UCSD-AML1 (cell line): ENCODE measurements at regions not wholly inside any gene's neighbourhood (a gene's known extent, or its start where the extent isn't known, plus 50 kb on each side); places are given as distances from the start of the nearest gene placed in this dataset.

Experiments
- DNase-seq: peaks from one replicate; lab custom pipeline; 2025; ENCODE audit not compliant: unreplicated experiment; lab: John Stamatoyannopoulos, UW

DNA sequence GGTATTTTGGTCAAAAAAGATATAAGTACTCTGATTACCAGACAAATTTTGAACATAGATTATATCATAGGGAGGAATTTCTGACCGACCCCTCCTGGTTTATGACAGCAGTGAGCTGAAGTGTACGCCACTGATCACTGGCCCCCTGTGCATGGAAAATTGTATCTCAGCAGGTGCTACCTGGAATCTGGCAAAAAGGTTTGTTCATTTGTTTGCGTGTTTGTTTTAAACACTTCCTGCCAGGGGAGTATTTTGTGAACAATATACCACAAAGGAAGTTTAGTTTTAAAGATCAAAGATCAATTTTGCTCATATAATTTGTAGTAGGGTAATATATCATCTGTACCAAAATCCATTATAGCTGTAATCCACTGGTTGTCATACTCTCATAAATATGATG lies 219.7 kb upstream of the TENM3 start:
- no peak for DNase-seq

DNA sequence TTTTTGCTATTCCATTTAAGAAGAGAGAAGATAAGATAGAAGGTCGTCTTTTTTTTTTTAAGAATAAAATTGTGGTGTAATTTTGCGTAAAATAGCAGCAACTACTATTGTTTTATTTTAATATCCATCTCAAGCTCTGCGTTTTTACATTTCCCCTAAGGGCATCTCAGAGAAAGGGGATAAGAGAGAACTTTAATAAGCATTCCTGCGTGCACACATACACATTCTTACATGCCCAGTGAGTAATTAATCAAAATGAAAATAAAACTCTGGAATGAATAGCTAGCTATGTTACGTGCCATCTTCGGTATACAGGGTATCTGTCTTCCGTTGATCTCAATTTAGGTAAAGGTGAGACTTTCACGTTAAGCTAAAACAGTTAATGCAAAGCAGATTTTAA lies 200.3 kb upstream of the TENM3 start:
- DNase-seq: no peak

DNA sequence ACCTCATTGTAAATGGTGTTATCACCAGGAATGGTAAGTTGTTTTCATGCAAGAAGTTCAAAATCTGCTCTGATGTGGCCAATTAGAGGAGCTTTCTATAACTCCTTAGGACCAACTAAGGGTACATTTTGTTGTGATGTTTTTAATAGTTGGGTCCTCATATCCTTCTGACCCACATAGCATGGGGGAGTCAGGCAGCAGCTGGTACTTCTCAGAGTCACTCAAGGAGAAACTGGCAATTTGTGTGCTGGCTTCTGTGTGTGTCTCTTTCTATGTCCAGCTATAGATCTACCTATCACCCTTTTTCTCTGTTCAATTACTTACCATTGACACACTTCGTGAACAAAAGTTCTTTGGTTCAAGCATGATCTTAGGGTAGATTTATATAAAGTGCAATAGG lies 194.3 kb upstream of the TENM3 start:
- DNase-seq: no peak

DNA sequence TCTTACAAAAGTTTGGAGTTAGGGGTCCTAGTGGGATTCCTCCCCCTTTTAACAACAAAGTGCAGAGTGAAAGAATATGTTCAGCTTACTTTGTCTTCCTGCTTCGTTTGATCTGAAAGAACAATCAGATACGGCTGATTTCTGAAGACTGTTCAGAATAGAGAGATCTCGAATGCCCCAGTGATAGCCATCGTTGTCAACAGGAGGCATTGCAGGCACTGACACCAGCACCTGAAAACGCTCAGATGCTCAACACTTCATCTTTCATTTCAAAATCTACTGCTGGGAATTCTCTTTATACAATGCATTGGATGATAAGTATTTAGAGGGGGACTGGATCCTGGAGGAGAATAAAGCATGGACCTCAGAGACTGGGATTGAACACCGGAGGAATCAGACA lies 186.3 kb upstream of the TENM3 start:
- no peak for DNase-seq

DNA sequence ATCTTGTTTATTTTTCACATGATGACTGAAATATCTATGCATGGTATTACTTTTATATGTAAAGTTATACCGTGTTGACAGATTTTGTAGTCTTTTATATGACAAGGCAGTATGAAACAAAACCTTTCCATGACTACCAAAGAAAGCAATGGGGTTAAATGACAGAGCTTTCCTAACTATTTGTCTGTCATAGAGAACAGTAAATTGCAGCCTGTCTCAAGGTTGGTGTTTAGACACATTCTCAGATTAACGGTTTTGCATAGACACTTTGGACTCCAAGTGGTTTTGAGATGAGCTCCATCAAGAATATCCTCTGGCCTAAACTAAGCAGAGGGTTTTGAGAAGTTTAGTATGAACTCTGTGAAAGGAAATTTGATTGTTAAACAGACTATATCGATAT lies 180.7 kb upstream of the TENM3 start:
- no peak for DNase-seq

DNA sequence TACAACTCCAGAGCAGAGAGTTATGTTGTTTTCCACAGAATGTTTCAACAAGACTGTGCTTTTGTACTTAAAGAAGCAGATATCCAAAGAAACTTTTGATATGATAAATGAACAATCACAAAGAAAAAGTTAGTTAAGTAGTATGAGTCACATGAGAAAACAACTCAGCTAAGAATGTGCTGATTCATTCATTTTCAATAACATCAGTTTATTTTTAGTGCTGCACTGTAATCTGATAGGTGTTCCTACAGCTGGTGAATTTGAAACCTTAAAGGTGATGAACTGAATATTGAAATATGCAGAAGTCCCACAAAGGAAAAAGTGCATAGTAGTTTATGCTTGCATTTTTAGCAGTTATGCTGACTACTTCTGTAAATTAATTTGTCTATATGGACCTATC lies 180.3 kb upstream of the TENM3 start:
- DNase-seq: no peak

DNA sequence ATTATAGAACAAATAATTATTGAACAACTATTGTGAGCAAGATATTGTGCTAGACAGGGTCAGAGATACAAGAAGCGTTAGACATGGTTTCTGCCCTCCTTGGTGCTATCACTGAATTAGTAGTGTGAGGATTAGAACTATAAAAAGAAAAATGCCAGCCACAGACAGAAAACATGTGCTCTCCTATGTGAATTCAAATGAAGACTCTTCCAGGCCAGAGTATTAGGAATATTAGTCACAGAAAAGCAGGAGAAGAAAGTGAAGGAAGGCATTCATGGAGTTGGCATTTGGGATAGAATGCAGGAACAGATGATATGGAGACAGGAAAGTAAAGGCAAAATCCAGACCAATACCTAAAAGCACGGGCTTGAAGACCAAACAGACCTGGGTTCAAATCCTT lies 179.6 kb upstream of the TENM3 start:
- no peak for DNase-seq

DNA sequence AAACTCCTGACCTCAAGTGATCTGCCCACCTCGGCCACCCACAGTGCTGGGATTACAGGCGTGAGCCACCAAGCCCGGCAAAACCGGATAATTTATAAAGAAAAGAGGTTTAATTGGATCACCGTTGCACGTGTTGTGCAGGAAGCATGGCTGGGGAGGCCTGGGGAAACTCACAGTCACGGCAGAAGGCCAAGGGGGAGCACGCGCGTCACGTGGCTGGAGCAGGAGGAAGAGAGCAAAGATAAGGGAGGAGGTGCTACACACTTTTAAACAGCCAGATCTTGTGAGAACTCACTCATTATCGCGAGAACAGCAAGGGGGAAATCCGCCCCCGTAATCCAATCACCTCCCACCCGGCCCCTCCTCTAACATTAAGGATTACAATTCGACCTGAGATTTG lies 177.9 kb upstream of the TENM3 start:
- no peak for DNase-seq

DNA sequence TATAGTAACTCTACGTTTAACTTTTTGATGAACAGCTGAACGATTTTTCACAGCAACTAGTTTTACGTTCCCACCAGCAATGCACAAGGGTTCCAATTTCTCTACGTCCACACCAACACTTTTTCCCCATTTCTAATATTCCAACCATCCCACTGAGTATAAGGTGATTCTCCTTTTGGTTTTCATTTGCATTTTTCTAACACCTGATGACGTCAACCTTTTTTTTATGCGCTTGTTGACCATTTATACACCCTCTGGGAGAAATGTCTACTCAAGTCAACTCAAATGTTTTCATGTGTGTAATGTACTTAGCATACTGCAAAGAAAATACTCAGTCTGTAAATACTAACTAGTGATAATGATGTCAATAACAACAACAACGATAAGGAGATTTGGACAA lies 177.2 kb upstream of the TENM3 start:
- no peak for DNase-seq

DNA sequence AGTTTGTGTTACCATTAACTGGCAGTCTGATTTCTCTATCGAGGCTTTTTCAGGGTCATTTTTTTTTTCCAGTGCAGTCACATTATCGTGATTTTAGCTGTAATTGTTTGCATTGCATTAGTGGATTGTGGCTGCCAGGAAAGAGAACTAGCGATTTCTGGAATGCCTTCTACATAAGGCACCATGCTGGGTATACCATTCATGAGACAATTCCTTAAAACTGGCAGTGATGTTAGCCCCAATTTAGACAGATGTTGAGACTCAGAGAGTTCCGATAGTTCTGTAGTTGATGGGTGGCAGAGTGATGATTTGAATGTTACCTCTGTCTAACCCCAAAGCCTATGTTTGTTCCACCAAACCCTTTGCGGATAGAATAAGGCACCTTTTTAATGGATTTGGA lies 175.4 kb upstream of the TENM3 start:
- DNase-seq: no peak

DNA sequence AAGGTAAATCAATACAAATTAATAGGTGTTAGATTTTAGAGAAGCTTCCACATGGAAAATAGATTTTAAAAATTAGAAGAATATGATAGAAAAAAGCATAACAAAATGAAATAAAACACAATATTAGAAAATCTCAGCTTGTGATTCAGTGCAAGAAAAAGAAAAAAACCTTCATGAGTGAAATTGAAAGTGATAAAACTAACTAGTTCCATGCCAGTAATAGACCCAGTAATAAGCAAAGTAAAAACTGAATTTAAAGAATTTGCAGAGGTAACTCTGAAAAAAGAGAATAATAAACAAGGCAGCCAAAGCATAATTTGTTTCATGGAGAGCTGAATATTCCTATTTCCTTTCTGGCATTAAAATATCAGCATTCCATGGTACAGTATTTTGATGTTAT lies 174.3 kb upstream of the TENM3 start:
- no peak for DNase-seq

DNA sequence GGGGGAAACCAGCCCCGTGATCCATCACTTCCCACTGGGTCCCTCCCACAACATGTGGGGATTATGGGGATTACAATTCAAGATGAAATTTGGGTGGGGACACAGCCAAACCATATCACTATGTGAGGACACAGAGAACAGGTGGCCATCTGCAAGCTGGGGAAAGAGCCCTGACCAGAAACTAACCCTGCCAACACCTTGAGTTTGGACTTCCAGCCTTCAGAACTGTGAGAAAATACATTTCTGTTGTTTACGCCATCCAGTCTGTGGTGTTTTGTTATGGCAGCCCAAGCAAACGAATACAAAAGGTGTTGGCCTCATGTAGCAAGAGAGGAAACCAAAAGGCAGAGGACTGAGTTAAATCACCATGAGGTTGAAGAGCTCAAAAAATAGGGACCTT lies 169.9 kb upstream of the TENM3 start:
- DNase-seq: no peak

DNA sequence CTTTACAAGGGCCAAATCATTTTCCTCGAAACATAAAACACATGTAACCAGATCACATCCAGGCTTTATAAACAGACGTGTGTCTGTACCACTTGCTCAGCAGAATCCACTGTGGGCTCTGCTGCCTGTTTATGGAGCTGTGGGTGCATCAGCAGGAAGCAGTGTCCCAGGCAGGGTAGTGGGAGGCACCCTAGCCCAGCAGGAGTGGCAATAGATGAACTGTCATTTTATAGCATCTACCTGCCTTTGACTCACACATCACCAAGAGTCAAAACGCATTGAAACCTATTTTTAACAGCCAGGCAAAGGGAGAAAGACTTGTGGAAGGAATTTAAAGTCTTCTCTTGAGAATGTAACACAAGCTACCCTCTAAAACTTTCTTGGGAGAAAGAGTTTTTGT lies 169.1 kb upstream of the TENM3 start:
- DNase-seq: no peak

DNA sequence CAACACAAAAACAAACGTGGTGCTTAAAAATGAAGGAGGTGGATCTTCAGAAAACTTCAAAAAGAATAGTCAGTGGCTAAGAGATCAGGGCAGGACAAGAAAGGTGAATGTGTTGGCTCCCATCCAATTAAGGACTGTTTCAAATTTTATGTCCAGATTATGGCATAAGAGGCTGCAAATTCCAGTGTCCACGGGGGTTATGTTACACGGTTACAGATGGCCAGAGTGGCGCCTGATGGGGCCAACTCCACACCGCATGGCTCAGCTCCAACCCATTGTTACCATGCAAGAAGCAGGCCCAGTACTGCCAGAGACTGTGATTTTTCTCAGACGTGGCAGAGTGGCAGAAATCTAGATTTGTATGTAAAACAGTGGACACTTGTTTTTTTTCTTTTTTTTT lies 168.4 kb upstream of the TENM3 start:
- no peak for DNase-seq

DNA sequence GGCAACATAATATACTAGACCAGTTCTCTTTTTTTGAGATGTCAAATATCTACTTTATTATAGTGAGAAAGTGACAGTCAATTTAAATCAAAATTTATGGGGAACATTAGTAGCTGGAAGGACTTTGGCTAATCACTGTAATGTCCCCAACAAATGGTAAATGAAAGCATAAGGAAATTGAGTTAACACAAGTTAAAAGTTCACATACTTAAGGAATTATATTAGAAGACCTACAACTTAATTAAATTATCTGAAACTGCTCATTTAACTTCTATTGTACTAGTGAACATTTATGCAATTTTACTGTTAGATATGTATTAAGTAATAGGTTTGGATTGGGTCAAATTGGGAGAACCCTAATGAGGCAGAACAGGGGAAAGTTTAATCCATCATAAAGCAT lies 160.3 kb upstream of the TENM3 start:
- DNase-seq: no peak

DNA sequence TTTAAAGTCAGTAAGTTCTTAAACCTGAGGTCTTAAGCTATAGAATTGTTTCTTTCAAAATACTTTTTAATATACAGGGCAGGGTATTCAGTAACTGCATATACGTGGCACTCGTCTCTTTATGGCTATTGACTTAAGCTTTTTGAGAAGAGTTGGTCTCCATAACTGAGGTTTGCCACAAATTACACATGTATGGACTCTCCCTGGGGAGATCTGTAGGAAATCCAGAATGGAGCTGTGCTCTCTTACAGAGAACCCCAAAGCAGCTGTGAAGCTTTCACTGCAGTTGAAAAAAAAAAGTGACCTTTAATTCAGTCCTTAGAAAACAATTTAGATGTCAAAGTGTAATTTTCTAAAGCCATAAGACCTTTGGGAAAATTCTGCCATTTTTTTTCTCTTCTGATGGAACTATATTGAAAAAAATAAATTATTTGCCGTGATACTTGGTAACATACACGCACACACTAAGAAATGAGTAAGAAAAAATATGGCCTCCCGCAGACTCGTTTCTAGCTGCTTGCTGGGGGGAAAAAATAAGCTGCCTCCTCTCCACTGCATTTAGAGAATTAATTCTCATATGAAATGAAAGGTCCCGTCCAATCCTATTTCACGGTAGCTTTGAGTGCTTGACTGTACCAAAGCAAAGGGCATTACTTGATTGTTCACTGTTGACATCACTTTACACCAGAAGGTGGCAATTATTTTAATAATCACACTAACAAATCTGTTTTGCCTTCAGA lies 159.4 kb upstream of the TENM3 start:
- DNase-seq: no peak

DNA sequence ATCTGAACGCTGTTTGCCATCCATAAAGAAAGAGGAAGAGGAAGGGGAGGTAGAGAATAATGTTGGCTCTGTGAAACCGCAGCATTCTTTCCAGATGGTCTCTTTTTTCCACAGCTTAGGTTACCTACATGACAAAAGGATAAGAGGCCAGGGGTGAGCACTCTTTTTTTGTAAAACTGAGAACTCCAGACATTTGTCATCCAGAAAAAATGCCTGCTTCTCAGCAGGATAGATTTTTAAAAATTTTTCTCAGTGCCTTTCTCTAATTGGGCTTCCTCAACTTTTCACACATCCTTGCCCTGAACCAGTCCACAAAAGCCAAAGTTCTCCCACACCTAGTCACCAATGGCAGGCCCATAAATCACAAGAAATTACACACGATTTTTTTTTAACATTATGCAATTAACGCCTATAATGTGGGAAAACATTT lies 158.1 kb upstream of the TENM3 start:
- DNase-seq: no peak

DNA sequence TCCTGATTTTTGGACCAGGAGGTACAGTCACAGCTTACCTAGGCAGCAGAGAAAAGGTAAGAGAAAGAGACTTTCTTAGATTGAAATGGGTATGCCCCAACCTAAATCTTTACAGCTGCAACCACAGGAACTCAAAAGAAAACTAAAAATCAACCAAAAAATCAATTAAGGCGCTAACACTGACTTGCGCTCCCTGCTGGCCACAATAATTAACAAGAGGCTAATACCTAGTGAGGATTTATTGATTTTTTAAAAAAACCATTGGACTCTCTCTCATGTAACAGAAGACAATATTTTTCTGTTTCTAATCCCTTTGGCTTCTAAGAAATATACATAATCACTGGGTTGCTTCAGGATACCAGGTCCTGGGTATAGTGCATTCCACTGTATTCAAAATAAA lies 153.9 kb upstream of the TENM3 start:
- DNase-seq: no peak

DNA sequence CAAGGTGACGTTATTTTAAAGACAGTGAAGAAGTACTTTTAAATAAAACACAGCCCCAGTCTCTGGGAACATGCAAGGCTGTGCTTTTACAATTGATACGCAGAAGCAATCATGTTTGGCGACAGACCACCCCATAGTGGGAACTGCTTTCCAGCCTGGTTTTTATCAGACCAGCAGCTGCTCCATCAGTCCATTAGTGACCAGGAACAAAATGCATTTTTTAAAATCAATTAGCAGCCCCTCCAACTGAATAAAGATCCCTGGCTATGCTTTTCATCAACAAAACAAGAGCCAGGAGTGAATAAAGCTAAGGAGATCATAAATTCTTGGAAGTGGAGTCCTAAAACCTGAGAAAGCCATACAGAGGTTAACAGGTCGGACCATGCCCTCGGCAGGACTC lies 153.0 kb upstream of the TENM3 start:
- no peak for DNase-seq

DNA sequence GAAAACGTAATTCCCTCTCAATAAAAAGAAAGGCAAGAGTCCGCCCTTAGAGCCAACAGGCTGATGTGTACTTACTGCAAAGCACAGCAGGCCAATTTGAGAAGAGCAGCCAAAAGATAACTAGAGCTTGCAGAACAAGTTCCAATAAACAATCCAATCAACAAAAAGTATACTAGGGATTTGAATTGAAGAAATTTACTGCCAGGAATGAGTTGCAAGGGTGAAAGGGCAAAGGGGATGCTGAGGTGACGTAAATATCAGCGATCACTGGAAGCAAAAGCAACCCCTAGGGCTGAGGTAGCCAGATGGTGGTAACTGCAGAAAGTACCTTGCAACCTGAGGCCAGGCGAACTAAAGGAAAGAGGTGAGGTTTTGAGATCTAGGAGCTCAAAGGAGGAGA lies 152.1 kb upstream of the TENM3 start:
- no peak for DNase-seq

DNA sequence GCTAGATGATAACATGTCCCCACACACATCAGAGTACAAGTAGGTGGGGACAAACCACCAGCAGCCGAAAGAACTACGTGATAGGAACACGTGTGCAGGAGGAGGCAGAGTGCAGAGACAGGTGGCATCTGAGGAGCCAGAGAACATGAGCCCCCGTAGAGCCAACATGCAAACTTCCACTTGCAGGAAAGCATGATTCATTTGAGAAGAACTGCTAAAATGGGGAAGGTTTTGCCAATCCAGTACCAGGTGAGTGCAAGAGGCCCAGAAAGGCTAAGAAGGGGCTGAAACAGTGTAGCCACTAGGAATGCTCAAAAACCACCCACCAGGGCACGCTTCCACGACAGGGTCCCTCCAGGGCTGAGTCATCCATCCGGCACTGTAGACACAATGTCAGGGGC lies 149.8 kb upstream of the TENM3 start:
- DNase-seq: no peak

DNA sequence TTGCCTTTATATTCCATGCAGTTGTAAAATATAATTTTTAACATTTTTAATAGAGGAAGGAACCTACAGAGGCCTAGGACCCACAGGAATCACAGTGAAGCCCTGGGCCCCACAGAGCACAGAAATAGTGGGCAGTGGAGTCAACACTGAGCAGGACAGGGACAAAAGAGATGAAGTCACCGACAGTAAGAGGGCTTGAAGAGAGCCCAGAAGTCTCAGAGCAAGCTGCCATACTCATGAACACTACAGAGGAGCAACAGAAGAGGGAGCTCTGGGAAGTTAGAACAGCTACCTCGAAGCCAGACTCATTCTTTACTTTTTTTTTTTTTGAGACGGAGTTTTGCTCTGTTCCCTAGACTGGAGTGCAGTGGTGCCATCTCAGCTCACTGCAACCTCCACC lies 149.3 kb upstream of the TENM3 start:
- no peak for DNase-seq

DNA sequence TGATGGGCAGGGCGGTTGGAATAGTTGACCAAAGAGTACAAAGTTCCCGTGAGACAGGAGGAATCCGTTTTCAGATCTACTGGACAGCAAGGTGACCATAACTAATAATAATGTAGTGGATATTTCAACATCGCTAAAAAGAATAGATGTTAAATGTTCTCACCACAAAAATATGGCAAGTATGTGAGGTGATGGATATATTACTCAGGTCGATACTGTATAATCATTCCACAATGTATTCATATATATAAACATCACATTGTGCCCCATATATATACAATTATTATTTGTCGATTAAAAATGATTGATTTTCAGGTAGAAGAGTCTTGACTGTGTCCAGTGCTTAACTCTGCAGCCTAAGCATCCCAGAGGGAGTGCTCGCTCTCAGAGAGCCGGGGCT lies 141.6 kb upstream of the TENM3 start:
- no peak for DNase-seq

DNA sequence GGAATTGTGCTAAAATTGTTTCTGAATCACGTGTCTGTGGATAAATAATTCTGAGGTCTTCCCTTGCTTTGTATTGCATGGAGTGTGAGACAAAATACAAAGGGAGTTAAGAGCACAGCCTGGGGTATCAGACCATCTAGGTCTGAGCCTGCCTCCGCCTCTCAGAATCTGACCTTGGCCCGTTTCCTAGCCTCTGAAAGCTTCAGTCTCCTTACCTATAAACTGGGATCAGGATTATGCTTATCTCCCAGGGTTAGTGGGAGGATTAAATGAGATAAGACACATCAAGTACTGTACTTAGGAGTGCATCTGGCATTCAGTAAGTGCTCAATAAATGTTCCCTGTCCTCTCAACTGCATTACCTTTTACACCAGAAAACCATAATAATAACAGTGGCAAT lies 140.6 kb upstream of the TENM3 start:
- DNase-seq: no peak
